Endodermal cell (in vitro differentiated cells): ENCODE measurements at regions not wholly inside any gene's neighbourhood (a gene's known extent, or its start where the extent isn't known, plus 50 kb on each side); places are given as distances from the start of the nearest gene placed in this dataset.

Experiments used
- DNase-seq: peaks from one replicate; pipeline ENCODE4 v3.0.0-alpha.2; 2017
- H3K27ac ChIP-seq: 2 replicates; pipeline ENCODE4 v1.5.1; 2013; ENCODE audit warnings: mild to moderate bottlenecking, low read depth, low read length, moderate library complexity
- H3K27me3 ChIP-seq: 2 replicates; pipeline ENCODE4 v1.6.1; 2013; ENCODE audit warnings: mild to moderate bottlenecking, low read length, moderate library complexity; ENCODE audit not compliant: insufficient read depth, control insufficient read depth, poor library complexity, severe bottlenecking
- H3K36me3 ChIP-seq: 2 replicates; pipeline ENCODE4 v1.7.0; 2013; ENCODE audit warnings: mild to moderate bottlenecking, low read length, moderate library complexity; ENCODE audit not compliant: control insufficient read depth, insufficient read depth
- H3K4me1 ChIP-seq: one replicate; pipeline ENCODE4 v1.7.0; 2013; ENCODE audit warnings: low read length; ENCODE audit not compliant: control insufficient read depth, insufficient read depth
- H3K4me3 ChIP-seq: 2 replicates; pipeline ENCODE4 v1.5.1; 2013; ENCODE audit warnings: mild to moderate bottlenecking, low read length, moderate library complexity
- H3K9ac ChIP-seq: 2 replicates; pipeline ENCODE4 v1.6.1; 2013; ENCODE audit warnings: mild to moderate bottlenecking, low read length, moderate library complexity; ENCODE audit not compliant: poor library complexity, severe bottlenecking; ENCODE audit errors: extremely low read depth
- H3K9me3 ChIP-seq: 2 replicates; pipeline ENCODE4 v1.6.1; 2013; ENCODE audit warnings: mild to moderate bottlenecking, low read length, moderate library complexity; ENCODE audit not compliant: control insufficient read depth
- H3K27ac Mint-ChIP-seq: 2 replicates; pipeline ENCODE4 v1.8.0; 2020; ENCODE audit warnings: mixed read lengths
- H3K27me3 Mint-ChIP-seq: 2 replicates; pipeline ENCODE4 v1.8.0; 2021; ENCODE audit warnings: mild to moderate bottlenecking, mixed read lengths; ENCODE audit not compliant: insufficient read depth
- H3K36me3 Mint-ChIP-seq: 2 replicates; pipeline ENCODE4 v1.8.0; 2020; ENCODE audit warnings: low read depth, mixed read lengths
- H3K4me1 Mint-ChIP-seq: 2 replicates; pipeline ENCODE4 v1.8.0; 2020; ENCODE audit warnings: mixed read lengths
- H3K4me3 Mint-ChIP-seq: 2 replicates; pipeline ENCODE4 v1.8.0; 2020; ENCODE audit warnings: mild to moderate bottlenecking, moderate library complexity, mixed read lengths
- H3K9me3 Mint-ChIP-seq: 2 replicates; pipeline ENCODE4 v1.8.0; 2020; ENCODE audit warnings: mild to moderate bottlenecking, mixed read lengths
- CTCF ChIP-seq: fragments of 200-600 bp; sonication (generic); conservative IDR thresholded peaks from 2 replicates; pipeline ENCODE4 v1.5.0; 2021; ENCODE audit warnings: antibody characterized with exemption, mild to moderate bottlenecking
- WGBS, 2 experiments: methylation state at CpG; one replicate each; pipeline versions ENCODE4 v1.1.5 to v1.1.7; 2013; ENCODE audit warnings: missing lambda C conversion rate in 2 of 2, mixed read lengths in 1 of 2; ENCODE audit not compliant: insufficient coverage in 1 of 2, insufficient read length in 1 of 2; 5-methylcytosine and 5-hydroxymethylcytosine counted together

- H3K9ac ChIP-seq: no peak overlapping the region
- H3K27ac ChIP-seq: no peak overlapping the region
- no peak for DNase-seq
- Mint-ChIP-seq H3K27me3 (no peaks in the 10 kb centered on the region), H3K4me3 (no peak overlapping the region), H3K27ac (no peak overlapping the region), H3K4me1 (peaks cover 8% of the 10 kb centered on the region), H3K36me3 (peaks cover 12% of the 10 kb centered on the region), H3K9me3 (peaks cover 34% of the 10 kb centered on the region)
- 94 to 100% methylated on average over 7 to 8 of the region's 8 CpGs for WGBS, 2 experiments
- no peak for TF ChIP-seq CTCF
- no peak overlapping the region for H3K4me3 ChIP-seq
- no peaks in the 10 kb centered on the region for H3K4me1 ChIP-seq
- H3K9me3 ChIP-seq: peaks cover 15% of the 10 kb centered on the region
- H3K27me3 ChIP-seq: no peaks in the 10 kb centered on the region
- no peaks in the 10 kb centered on the region for H3K36me3 ChIP-seq
Measured at GRCh38 chr5:10168254-10168653, 81.4 kb downstream of the ATPSCKMT start.

- Histone ChIP-seq H3K4me1 (no peaks in the 10 kb centered on the region), H3K4me3 (no peak overlapping the region), H3K27ac (no peak overlapping the region), H3K9ac (no peak overlapping the region), H3K36me3 (no peaks in the 10 kb centered on the region), H3K27me3 (no peaks in the 10 kb centered on the region), H3K9me3 (peaks cover 15% of the 10 kb centered on the region)
- no peak for DNase-seq
- 91 to 100% methylated on average over 1 of the region's 1 CpG for WGBS, 2 experiments
- Mint-ChIP-seq H3K4me3 (no peak overlapping the region), H3K27ac (no peak overlapping the region), H3K4me1 (peaks cover 8% of the 10 kb centered on the region), H3K36me3 (peaks cover 12% of the 10 kb centered on the region), H3K9me3 (peaks cover 33% of the 10 kb centered on the region), H3K27me3 (no peaks in the 10 kb centered on the region)
- no peak for TF ChIP-seq CTCF
Measured at GRCh38 chr5:10167806-10168205, 81.9 kb downstream of the ATPSCKMT start.

- Mint-ChIP-seq H3K4me3 (no peak overlapping the region), H3K4me1 (peaks cover 21% of the 10 kb centered on the region), H3K9me3 (peaks cover 34% of the 10 kb centered on the region), H3K36me3 (peaks cover 12% of the 10 kb centered on the region), H3K27me3 (no peaks in the 10 kb centered on the region), H3K27ac (no peak overlapping the region)
- Histone ChIP-seq H3K4me1 (peaks cover 3% of the 10 kb centered on the region), H3K9ac (no peak overlapping the region), H3K9me3 (peaks cover 15% of the 10 kb centered on the region), H3K27me3 (no peaks in the 10 kb centered on the region), H3K4me3 (no peak overlapping the region), H3K27ac (no peak overlapping the region), H3K36me3 (no peaks in the 10 kb centered on the region)
- TF ChIP-seq CTCF: no peak
- WGBS, 2 experiments: 92 to 100% methylated on average over 1 of the region's 1 CpG
- no peak for DNase-seq
Measured at GRCh38 chr5:10166392-10166791, 83.3 kb downstream of the ATPSCKMT start.
